DMS153 (cell line): ENCODE measurements at regions not wholly inside any gene's neighbourhood (a gene's known extent, or its start where the extent isn't known, plus 50 kb on each side); places are given as distances from the start of the nearest gene placed in this dataset.
"Not testable (repeated sequence)": the region's sequence is repeated elsewhere in the genome, so short reads cannot be mapped to it uniquely, and the experiment has no call there.

Experiments
- DNase-seq: peaks from one replicate; lab custom pipeline; 2025; lab: John Stamatoyannopoulos, UW

DNA sequence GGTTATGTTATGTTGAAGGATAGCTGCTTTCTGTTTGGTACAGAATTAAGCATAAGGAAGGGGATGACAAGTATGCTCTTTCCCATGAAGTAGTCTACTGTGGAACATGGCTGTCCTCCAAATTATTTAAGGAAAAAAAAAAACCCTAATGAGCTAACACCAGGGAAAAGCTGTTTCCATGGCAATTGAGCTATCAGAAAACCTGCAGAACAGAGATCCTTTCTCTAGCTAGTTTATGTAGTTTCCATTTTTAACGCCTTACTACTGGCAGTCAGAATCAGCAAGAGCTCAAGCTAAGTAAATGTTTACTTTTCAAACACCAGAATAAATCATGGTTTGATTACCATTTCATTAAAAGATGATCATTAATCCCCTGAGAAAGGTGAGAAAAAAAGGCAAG lies 287.4 kb upstream of the TARS1 start:
- no peak for DNase-seq

DNA sequence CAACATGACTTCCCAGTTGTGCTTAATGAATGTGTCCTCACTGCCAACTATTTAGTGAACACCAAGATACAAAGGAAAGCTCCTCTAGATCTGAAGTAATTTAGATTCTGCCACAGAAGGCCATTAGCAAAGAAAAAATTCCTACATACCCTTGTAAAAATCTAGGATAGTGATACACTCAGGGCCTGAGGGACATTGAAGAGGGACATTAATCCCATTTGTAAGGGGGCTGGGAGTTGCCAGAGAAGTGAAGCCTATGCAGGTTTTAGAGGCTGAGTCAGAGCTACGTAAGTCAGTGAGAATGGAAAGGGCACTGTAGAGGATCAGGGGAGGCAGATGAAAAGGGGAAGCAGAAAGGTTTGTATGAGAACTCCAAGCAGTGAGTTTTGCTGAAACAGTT lies 286.9 kb upstream of the TARS1 start:
- DNase-seq: no peak

GRCh38 chr5:33160871-33161270 lies 279.9 kb upstream of the TARS1 start:
- no peak for DNase-seq

DNA sequence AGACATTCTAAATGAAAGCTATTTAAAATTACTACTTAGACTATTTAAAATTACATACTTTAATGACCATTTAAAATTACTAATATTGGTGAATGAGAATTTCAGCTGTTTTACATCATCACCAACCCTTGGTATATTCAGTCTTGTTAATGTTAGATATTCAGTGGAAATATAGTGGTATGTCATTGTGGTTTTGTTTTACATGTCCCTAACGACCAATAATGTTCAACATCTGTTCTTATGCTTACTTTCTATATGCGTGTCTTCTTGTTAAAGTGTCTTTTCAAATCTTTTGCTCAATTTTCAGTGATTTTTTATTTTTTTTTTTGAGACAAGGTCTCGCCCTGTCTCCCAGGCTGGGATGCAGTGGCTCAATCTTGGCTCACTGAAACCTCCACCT lies 279.3 kb upstream of the TARS1 start:
- no peak for DNase-seq

- no peak for DNase-seq
These were observed 278.7 kb upstream of the TARS1 start for GRCh38 chr5:33162057-33162456.

- DNase-seq: no peak
These were observed 274.2 kb upstream of the TARS1 start for GRCh38 chr5:33166522-33166921.

DNA sequence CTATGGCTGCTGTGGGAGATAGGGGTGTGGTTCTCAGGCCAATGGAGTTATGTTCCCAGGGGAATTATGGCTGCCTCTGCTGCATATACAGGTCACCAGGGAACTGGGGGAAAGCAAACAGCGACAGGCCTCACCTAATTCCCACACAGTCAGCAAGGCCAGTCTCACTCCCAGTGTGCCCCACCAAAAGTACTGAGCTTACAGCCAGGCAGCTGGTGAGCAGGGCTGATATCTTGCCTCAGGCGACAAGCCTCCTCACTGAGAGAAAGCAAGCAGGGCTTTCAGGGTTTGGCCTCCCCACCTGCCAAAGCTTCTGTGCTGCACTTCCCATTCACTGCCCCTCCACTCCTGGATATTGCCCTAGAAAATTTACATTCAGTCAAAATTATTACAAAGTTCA lies 273.8 kb upstream of the TARS1 start:
- DNase-seq: no peak

GRCh38 chr5:33167541-33167940 lies 273.2 kb upstream of the TARS1 start:
- DNase-seq: no peak

GRCh38 chr5:33170411-33170810 lies 270.4 kb upstream of the TARS1 start:
- DNase-seq: no peak

DNA sequence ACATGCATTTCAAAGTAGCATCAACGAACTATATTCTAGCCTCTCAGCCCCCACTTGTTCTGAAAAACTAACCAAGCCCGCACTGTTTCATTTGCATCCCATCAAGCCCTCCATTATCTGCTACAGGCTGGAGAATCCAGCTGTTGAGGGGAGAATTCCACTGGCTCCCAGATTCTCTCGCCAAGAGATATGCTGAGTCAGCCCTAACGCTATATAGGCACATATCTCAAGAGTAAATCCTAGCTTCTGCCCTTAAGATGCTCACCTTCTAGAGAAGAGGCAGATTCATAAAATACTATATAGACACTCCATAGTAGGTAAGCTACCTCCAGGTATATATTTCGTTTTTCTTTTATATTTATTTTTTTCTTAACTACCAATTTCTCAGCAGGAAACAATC lies 266.4 kb upstream of the TARS1 start:
- no peak for DNase-seq

DNA sequence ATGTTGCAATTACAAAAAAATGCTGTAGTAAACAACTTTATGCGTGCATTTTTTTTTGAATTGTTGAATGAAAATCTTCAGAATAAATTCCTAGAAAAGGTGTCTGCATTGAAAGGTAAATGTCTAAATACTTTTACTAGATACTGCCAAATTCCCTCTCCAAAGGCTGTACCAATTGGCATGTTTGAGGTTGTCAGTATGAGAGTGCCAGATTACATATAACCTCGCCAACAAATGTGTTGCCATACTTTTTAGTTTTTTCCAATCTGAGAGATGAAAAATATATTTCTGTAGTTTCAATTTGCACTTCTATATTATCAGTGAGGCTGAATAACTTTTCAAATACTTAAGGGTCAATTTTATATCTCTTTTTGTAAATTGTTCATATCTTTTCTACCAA lies 261.5 kb upstream of the TARS1 start:
- DNase-seq: no peak

- DNase-seq: no peak
These were observed 259.9 kb upstream of the TARS1 start for GRCh38 chr5:33180900-33181299.

- no peak for DNase-seq
These were observed 257.8 kb upstream of the TARS1 start for GRCh38 chr5:33182986-33183385.

DNA sequence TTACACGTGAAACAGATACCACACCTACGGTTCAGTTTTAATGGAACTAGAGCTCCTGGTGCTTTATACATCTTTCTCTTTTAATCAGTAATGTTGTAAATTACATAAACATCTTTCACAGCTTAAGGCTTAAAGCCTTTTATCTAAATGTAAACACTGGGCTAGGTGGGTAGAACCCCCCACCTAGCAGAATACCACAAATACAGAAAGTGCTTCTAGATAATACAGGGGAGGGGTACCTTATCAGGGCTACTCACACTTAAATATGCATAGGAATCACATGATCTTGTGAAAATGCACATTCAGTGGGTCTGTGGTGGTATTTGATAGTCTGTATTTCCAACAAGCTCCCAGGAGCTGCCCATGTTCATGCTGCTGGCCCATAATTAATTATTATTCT lies 256.4 kb upstream of the TARS1 start:
- DNase-seq: no peak

GRCh38 chr5:33188089-33188488 lies 252.7 kb upstream of the TARS1 start:
- DNase-seq: no peak

GRCh38 chr5:33194914-33195313 lies 245.9 kb upstream of the TARS1 start:
- DNase-seq: no peak

GRCh38 chr5:33195431-33196165 lies 245.2 kb upstream of the TARS1 start:
- no peak for DNase-seq

DNA sequence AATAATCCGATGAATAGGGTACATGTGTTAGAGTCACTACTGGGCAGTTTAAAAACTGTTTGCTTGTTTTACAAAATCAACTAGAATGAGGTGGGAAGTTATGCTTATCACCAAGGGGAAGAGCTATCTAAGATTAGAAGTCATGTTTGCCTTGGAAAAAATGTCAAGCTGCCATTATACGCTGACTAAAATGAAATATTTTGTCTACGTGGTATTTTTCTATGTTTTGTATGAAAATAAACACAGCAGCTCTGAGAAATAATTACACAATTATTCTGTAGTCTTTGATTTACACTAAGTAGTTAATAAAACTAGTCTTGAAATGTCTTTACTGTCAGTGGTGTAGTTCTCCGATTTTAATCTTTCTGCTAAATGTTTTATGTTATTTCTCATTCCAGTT lies 241.9 kb upstream of the TARS1 start:
- DNase-seq: no peak

GRCh38 chr5:33203931-33204330 lies 236.8 kb upstream of the TARS1 start:
- DNase-seq: no peak

DNA sequence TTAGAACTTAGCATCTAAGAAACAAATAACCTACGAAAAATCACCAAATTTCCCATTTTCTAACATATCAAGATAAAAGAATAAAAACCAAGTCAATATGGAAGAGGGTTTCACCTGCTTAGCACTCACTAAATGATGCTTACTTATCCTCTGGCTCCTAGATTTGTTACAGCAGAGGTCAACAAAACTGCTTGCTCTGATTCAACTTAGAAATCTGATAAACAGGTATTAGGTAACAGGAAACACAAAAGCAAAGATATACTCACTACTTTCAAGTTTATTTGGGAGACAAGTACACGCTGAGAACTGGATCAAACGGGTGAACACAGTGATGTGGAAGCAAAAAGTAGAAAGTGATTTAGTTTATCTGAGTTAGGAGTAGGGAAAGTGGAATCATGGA lies 235.7 kb upstream of the TARS1 start:
- no peak for DNase-seq

- DNase-seq: no peak
These were observed 234.9 kb upstream of the TARS1 start for GRCh38 chr5:33205727-33206410.

DNA sequence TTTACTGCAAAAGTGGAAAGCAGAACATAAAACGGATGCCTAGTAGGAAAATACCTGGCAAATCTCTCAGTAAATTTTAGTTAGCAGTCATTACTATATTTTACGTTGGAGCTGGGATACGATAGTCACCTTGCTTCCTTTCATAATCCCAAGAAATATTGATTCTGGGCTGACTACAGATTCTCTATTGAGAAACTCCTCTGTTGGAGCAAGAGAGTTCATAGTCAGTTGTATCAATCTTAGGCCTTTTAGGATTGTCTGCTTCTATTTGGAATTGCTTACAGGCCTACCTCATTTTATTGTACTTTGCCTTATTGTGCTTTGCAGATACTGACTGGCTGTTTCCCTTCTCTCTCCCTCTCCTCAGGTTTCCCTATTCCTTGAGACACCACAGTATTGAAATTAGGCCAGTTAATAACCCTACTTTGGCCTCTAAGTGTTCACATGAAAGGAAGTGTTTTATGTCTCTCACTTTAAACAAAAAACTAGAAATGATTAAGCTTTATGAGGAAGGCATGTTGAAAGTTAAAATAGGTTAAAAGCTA lies 233.7 kb upstream of the TARS1 start:
- DNase-seq: no peak

DNA sequence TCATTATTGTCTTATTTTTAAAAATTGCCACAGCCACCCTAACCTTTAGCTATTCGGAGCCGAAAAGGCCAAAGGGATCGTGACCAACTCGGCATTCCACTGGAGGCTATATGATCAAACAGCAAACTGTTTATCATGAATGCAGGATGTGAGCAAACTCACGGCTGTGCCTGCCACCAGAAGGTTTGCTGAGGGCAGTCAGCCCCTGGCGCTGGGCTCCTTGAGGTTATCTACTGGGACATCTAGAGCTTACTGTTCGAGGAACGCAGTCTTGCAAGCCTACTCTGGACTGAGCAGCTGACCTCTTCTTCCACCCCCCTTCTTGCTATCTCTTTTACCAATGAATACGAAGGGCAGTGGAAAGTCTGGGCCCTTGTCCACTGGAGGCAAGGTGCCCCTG lies 231.5 kb upstream of the TARS1 start:
- no peak for DNase-seq

GRCh38 chr5:33210221-33210620 lies 230.5 kb upstream of the TARS1 start:
- DNase-seq: not testable (repeated sequence)
